Esophagus muscularis mucosa (tissue), 4 donors: ENCODE measurements at regions not wholly inside any gene's neighbourhood (a gene's known extent, or its start where the extent isn't known, plus 50 kb on each side); places are given as distances from the start of the nearest gene placed in this dataset.

Source experiments
- EP300 ChIP-seq: sonication (generic); formaldehyde crosslinking; IDR thresholded peaks from one replicate; pipeline ENCODE4 v1.6.1; 2017; ENCODE audit warnings: antibody characterized with exemption
- POLR2A ChIP-seq: fragments of 450-650 bp; IDR thresholded peaks from one replicate; pipeline ENCODE4 v1.6.1; 2017; ENCODE audit warnings: antibody characterized with exemption, moderate library complexity, mild to moderate bottlenecking, low read depth
- TF ChIP-seq, protein P1 (sequence below), 3 experiments: fragments of 200-600 bp in 2 of 3; fragments of 450-650 bp in 1 of 3; sonication (generic) in 2 of 3; IDR thresholded peaks; one replicate each; pipeline ENCODE4 v1.5.1; 2017 to 2019; ENCODE audit warnings: antibody characterized with exemption in 3 of 3, mild to moderate bottlenecking in 2 of 3, moderate library complexity in 1 of 3

DNA sequence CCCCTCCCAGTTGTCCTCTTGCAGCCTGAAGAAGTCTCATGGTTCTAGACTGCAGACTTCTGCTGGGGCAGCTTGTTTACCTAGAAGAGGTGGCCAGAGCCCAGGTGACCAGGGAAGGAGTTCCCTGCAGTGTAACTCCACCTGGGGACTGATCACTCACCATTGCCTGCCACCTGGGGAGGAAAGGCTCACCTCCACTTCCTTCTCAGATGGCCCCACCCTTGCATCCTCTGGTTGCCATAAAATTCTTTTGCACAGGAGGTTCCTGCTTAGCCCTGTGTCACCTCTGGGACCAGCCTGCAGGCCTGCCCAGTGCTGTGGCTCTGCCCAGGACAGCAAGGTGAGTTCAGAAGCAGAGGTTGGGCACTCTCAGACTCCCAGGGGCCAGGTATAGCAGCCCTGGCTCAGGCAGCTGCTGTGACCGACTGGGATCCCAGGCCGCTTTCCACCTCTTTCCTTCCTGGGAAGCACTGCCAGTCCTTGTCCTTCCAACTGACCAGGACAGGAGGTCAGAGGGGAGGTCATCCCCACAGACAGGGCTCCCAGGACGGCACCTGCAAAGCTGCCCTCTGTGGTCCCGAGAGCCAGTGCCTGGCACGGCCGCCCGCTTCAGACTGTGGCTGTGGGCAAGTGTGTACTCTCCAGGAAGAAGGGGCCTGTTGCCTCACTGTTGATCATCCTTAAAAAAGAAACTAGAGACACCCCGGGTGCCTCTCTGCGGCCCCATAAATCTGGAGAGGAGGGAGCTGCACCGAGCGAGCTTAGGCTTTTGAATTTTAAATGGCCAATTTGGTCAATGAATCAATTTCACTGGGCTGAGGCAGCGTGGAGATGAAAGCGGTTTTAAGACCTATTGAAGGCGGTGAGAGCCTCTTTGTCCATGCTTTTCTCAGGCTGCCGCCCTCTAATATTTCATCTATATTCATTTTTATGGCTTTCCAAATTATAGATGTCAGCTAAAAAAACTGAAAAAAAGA is 79.5 kb upstream of the C14orf180 start:
- TF ChIP-seq, protein P1, sequence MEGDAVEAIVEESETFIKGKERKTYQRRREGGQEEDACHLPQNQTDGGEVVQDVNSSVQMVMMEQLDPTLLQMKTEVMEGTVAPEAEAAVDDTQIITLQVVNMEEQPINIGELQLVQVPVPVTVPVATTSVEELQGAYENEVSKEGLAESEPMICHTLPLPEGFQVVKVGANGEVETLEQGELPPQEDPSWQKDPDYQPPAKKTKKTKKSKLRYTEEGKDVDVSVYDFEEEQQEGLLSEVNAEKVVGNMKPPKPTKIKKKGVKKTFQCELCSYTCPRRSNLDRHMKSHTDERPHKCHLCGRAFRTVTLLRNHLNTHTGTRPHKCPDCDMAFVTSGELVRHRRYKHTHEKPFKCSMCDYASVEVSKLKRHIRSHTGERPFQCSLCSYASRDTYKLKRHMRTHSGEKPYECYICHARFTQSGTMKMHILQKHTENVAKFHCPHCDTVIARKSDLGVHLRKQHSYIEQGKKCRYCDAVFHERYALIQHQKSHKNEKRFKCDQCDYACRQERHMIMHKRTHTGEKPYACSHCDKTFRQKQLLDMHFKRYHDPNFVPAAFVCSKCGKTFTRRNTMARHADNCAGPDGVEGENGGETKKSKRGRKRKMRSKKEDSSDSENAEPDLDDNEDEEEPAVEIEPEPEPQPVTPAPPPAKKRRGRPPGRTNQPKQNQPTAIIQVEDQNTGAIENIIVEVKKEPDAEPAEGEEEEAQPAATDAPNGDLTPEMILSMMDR (IDR thresholded peaks at IDR 0.05), result no peak
- TF ChIP-seq EP300 (no peak), POLR2A (no peak)
